Cardiac septum (tissue), 1 donor: ENCODE measurements at regions not wholly inside any gene's neighbourhood (a gene's known extent, or its start where the extent isn't known, plus 50 kb on each side); places are given as distances from the start of the nearest gene placed in this dataset.

Source experiments
- DNase-seq: peaks from one replicate; pipeline ENCODE4 v3.0.0-alpha.2; 2020; ENCODE audit warnings: low spot score
- intact Hi-C: fragments of 100-400 bp; cut with DNase I; formaldehyde crosslinking; loops from one replicate; pipeline ENCODE4 v1.14.0; 2022
- donor health status: DM: no; HTN: no; CAD: no.

- intact Hi-C loops: loop anchor here (5.0 kb wide), 1 partner anchor 536 kb away; no protein-coding TSS in a partner anchor
- no peak for DNase-seq
Measured at GRCh38 chr13:73751290-73751689, 382.9 kb downstream of the KLF12 start.

- intact Hi-C loops: no loop called here
- no peak for DNase-seq
Measured at GRCh38 chr13:73748404-73748803, 385.8 kb downstream of the KLF12 start.

GRCh38 chr13:73745190-73745589 lies 389.0 kb downstream of the KLF12 start:
- intact Hi-C loops: no loop called here
- DNase-seq: no peak

- intact Hi-C loops: no loop called here
- no peak for DNase-seq
Measured at GRCh38 chr13:73742982-73743381, 391.2 kb downstream of the KLF12 start.

GRCh38 chr13:73741742-73742141 lies 392.5 kb downstream of the KLF12 start:
- no peak for DNase-seq
- intact Hi-C loops: no loop called here

GRCh38 chr13:73741111-73741510 lies 393.1 kb downstream of the KLF12 start:
- intact Hi-C loops: no loop called here

GRCh38 chr13:73740666-73741065 lies 393.5 kb downstream of the KLF12 start:
- intact Hi-C loops: no loop called here
- DNase-seq: no peak

More at GRCh38 chr13:73741111-73741510, 393.1 kb downstream of the KLF12 start:
- no peak for DNase-seq

- DNase-seq: no peak
- intact Hi-C loops: no loop called here
Measured at GRCh38 chr13:73739394-73739793, 394.8 kb downstream of the KLF12 start.

GRCh38 chr13:73738626-73739025 lies 395.6 kb downstream of the KLF12 start:
- intact Hi-C loops: no loop called here
- DNase-seq: no peak

- DNase-seq: no peak
- intact Hi-C loops: no loop called here
Measured at GRCh38 chr13:73737214-73737613, 397.0 kb downstream of the KLF12 start.

GRCh38 chr13:73733706-73734105 lies 400.5 kb downstream of the KLF12 start:
- intact Hi-C loops: no loop called here
- DNase-seq: no peak

- no peak for DNase-seq
- intact Hi-C loops: no loop called here
Measured at GRCh38 chr13:73732350-73732749, 401.9 kb downstream of the KLF12 start.

GRCh38 chr13:73731564-73731963 lies 402.6 kb downstream of the KLF12 start:
- no peak for DNase-seq
- intact Hi-C loops: no loop called here

GRCh38 chr13:73730014-73730413 lies 404.2 kb downstream of the KLF12 start:
- intact Hi-C loops: no loop called here
- DNase-seq: no peak

GRCh38 chr13:73729046-73729445 lies 405.2 kb downstream of the KLF12 start:
- intact Hi-C loops: no loop called here
- DNase-seq: no peak

GRCh38 chr13:73722120-73722519 lies 412.1 kb downstream of the KLF12 start:
- no peak for DNase-seq
- intact Hi-C loops: no loop called here

- DNase-seq: no peak
- intact Hi-C loops: no loop called here
Measured at GRCh38 chr13:73721571-73721970, 412.6 kb downstream of the KLF12 start.

- intact Hi-C loops: no loop called here
- DNase-seq: no peak
Measured at GRCh38 chr13:73720216-73720840, 413.9 kb downstream of the KLF12 start.

- intact Hi-C loops: no loop called here
- no peak for DNase-seq
Measured at GRCh38 chr13:73718246-73718645, 416.0 kb downstream of the KLF12 start.

- no peak for DNase-seq
- intact Hi-C loops: no loop called here
Measured at GRCh38 chr13:73717632-73718031, 416.6 kb downstream of the KLF12 start.

GRCh38 chr13:73715911-73716510 lies 418.2 kb downstream of the KLF12 start:
- intact Hi-C loops: no loop called here
- DNase-seq: no peak
